NCI-H1930 (cell line): ENCODE measurements at regions not wholly inside any gene's neighbourhood (a gene's known extent, or its start where the extent isn't known, plus 50 kb on each side); places are given as distances from the start of the nearest gene placed in this dataset.
"Not testable (repeated sequence)": the region's sequence is repeated elsewhere in the genome, so short reads cannot be mapped to it uniquely, and the experiment has no call there.

Experiments used
- DNase-seq, 2 experiments: peaks; one replicate each; lab custom pipeline; 2025; lab: John Stamatoyannopoulos, UW

GRCh38 chr6:113366505-113366904 lies 490.6 kb upstream of the MARCKS start:
- DNase-seq = no peak

GRCh38 chr6:113370508-113371502 lies 486.3 kb upstream of the MARCKS start:
- no peak for DNase-seq

- DNase-seq = not testable (repeated sequence)
Observed at GRCh38 chr6:113375466-113375865, 481.7 kb upstream of the MARCKS start.

GRCh38 chr6:113375950-113376846 lies 480.9 kb upstream of the MARCKS start:
- DNase-seq = no peak

GRCh38 chr6:113376847-113377165 lies 480.3 kb upstream of the MARCKS start:
- no peak for DNase-seq

- no peak for DNase-seq
Observed at GRCh38 chr6:113377362-113377942, 479.7 kb upstream of the MARCKS start.

GRCh38 chr6:113380591-113380990 lies 476.6 kb upstream of the MARCKS start:
- no peak for DNase-seq

GRCh38 chr6:113381232-113381631 lies 475.9 kb upstream of the MARCKS start:
- DNase-seq = no peak

- DNase-seq = no peak
Observed at GRCh38 chr6:113381959-113382358, 475.2 kb upstream of the MARCKS start.

GRCh38 chr6:113383701-113384100 lies 473.4 kb upstream of the MARCKS start:
- no peak for DNase-seq

- DNase-seq = no peak
Observed at GRCh38 chr6:113385020-113385431, 472.1 kb upstream of the MARCKS start.

- no peak for DNase-seq
Observed at GRCh38 chr6:113388996-113389395, 468.1 kb upstream of the MARCKS start.

GRCh38 chr6:113392551-113393055 lies 464.5 kb upstream of the MARCKS start:
- no peak for DNase-seq

- DNase-seq = no peak
Observed at GRCh38 chr6:113394216-113394615, 462.9 kb upstream of the MARCKS start.

GRCh38 chr6:113394729-113395128 lies 462.4 kb upstream of the MARCKS start:
- no peak for DNase-seq

- no peak for DNase-seq
Observed at GRCh38 chr6:113396730-113397129, 460.4 kb upstream of the MARCKS start.

- no peak for DNase-seq
Observed at GRCh38 chr6:113397236-113397635, 459.9 kb upstream of the MARCKS start.

- DNase-seq = no peak
Observed at GRCh38 chr6:113401231-113401630, 455.9 kb upstream of the MARCKS start.

- peak in 1 of 2 experiments; percentile 4 for DNase-seq
Observed at GRCh38 chr6:113402544-113402943, 454.6 kb upstream of the MARCKS start.

GRCh38 chr6:113403966-113404595 lies 453.1 kb upstream of the MARCKS start:
- DNase-seq = no peak

GRCh38 chr6:113405326-113406047 lies 451.7 kb upstream of the MARCKS start:
- no peak for DNase-seq
